Stomach (tissue), 4 donors: ENCODE measurements at regions not wholly inside any gene's neighbourhood (a gene's known extent, or its start where the extent isn't known, plus 50 kb on each side); places are given as distances from the start of the nearest gene placed in this dataset.

Source experiments
- CTCF ChIP-seq, 7 experiments: fragments of 450-650 bp in 4 of 7; fragments of 200-600 bp in 3 of 7; sonication (generic) in 3 of 7; IDR thresholded peaks; one replicate each; pipeline ENCODE4 v1.5.1; 2016 to 2019; ENCODE audit warnings: antibody characterized with exemption in 7 of 7, control low read depth in 2 of 7, mild to moderate bottlenecking in 1 of 7
- POLR2A ChIP-seq, 4 donors: fragments of 450-650 bp; IDR thresholded peaks; one replicate each; pipeline ENCODE4 v1.6.1; 2016; ENCODE audit warnings: antibody characterized with exemption in 4 of 4, control low read depth in 2 of 4, mild to moderate bottlenecking in 1 of 4, moderate library complexity in 1 of 4
- POLR2AphosphoS5 ChIP-seq, 3 donors: sonication (generic); formaldehyde crosslinking; IDR thresholded peaks; one replicate each; pipeline ENCODE4 v1.6.1; 2016; ENCODE audit warnings: antibody characterized with exemption in 3 of 3

GRCh38 chr3:164080208-164080607 is 998.1 kb downstream of the SI start:
- TF ChIP-seq POLR2A (IDR thresholded peaks at IDR 0.05) (no peak), POLR2AphosphoS5 (IDR thresholded peaks at IDR 0.05) (no peak), CTCF (IDR thresholded peaks at IDR 0.05) (no peak)
